Tibial artery (tissue), 4 donors: ENCODE measurements at regions not wholly inside any gene's neighbourhood (a gene's known extent, or its start where the extent isn't known, plus 50 kb on each side); places are given as distances from the start of the nearest gene placed in this dataset.

Source experiments
- DNase-seq, 2 donors: peaks; one replicate each; pipeline ENCODE4 v3.0.0-alpha.2; 2019
- H3K27ac ChIP-seq, 2 donors: fragments of 200-600 bp; sonication (generic) in 1 of 2; 1 replicate in 1 of 2; 2 replicates in 1 of 2; pipeline ENCODE4 v1.5.1; 2018 to 2019; ENCODE audit warnings: mild to moderate bottlenecking in 1 of 2
- H3K27me3 ChIP-seq, 2 donors: fragments of 200-600 bp; sonication (generic) in 1 of 2; one replicate each; pipeline versions ENCODE4 v1.5.1 to v1.6.0; 2016 to 2019
- H3K36me3 ChIP-seq, 3 donors: fragments of 200-600 bp; sonication (generic) in 2 of 3; one replicate each; pipeline ENCODE4 v1.5.1; 2016 to 2019; ENCODE audit warnings: mild to moderate bottlenecking in 2 of 3
- H3K4me1 ChIP-seq, 4 donors: fragments of 200-600 bp; sonication (generic) in 2 of 4; 1 replicate in 3 of 4; 2 replicates in 1 of 4; pipeline ENCODE4 v1.5.1; 2016 to 2019
- H3K4me3 ChIP-seq, 2 donors: fragments of 200-600 bp; sonication (generic) in 1 of 2; 1 replicate in 1 of 2; 2 replicates in 1 of 2; pipeline ENCODE4 v1.5.1; 2018 to 2019; ENCODE audit warnings: mild to moderate bottlenecking in 2 of 2
- H3K9me3 ChIP-seq, 3 donors: fragments of 200-600 bp; sonication (generic) in 1 of 3; one replicate each; pipeline ENCODE4 v1.5.1; 2016 to 2019
- intact Hi-C: fragments of 100-400 bp; cut with DNase I; formaldehyde crosslinking; loops from one replicate; pipeline ENCODE4 v1.15.0; 2023; ENCODE audit warnings: low total_unique reads
- TF ChIP-seq, protein P1 (sequence below), 2 experiments: fragments of 200-600 bp in 1 of 2; fragments of 450-650 bp in 1 of 2; IDR thresholded peaks; one replicate each; pipeline ENCODE4 v1.5.1; 2017 to 2019; ENCODE audit warnings: antibody characterized with exemption in 2 of 2, mild to moderate bottlenecking in 1 of 2, moderate library complexity in 1 of 2

DNA sequence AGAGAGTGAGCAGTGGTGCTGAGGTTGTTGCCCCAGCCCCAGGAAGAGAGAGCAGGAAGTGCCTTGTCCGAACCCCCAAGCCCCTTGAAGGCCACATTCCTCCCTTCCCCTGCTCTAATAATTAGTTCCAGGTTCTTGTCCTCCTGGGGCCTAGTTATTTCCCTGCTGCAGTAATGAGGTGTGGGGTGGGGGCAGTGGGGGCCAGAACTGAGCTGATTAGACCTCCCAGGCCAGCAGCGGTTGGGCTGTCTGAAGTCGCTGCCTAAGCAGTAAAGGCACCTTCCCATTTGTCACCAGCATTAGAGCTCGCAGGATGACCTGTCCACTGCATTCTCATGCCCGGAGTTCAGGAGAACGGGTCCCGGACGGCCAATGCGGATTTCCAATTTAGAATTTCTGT is 186.5 kb upstream of the CSF3R start:
- no peaks in the 10 kb centered on the region for H3K9me3 ChIP-seq
- H3K4me3 ChIP-seq, result no peak overlapping the region
- TF ChIP-seq, protein P1, sequence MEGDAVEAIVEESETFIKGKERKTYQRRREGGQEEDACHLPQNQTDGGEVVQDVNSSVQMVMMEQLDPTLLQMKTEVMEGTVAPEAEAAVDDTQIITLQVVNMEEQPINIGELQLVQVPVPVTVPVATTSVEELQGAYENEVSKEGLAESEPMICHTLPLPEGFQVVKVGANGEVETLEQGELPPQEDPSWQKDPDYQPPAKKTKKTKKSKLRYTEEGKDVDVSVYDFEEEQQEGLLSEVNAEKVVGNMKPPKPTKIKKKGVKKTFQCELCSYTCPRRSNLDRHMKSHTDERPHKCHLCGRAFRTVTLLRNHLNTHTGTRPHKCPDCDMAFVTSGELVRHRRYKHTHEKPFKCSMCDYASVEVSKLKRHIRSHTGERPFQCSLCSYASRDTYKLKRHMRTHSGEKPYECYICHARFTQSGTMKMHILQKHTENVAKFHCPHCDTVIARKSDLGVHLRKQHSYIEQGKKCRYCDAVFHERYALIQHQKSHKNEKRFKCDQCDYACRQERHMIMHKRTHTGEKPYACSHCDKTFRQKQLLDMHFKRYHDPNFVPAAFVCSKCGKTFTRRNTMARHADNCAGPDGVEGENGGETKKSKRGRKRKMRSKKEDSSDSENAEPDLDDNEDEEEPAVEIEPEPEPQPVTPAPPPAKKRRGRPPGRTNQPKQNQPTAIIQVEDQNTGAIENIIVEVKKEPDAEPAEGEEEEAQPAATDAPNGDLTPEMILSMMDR (IDR thresholded peaks at IDR 0.05), result no peak
- H3K4me1 ChIP-seq, result no peaks in the 10 kb centered on the region
- H3K27me3 ChIP-seq, result peaks cover 0 to 67% of the 10 kb centered on the region in 2 donors
- H3K27ac ChIP-seq, result no peak overlapping the region
- intact Hi-C loops, result no loop called here
- peak in 1 of 2 donors; percentile 17 for DNase-seq
- no peaks in the 10 kb centered on the region for H3K36me3 ChIP-seq

DNA sequence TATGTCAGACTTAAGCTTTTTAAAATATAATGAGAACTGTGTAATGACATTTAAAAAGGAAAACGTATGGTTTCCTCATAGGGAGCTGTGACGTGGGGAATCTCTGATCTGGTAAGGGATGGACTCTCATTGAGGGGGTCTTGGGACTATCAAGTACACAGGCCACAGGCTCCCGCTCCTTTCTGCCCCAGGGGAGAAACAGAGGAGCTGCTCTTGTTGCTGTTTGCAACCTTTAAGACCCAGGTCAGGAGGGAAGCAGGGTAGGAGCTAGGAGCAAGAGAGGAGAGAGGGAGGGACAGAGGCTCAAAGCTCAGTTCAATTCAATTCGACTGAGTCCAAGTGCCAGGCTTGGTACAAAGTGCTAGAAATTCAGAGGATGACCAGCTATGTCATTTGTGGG is 185.1 kb upstream of the CSF3R start:
- Histone ChIP-seq H3K4me1 (no peaks in the 10 kb centered on the region), H3K4me3 (no peak overlapping the region), H3K27ac (no peak overlapping the region), H3K36me3 (no peaks in the 10 kb centered on the region), H3K27me3 (peaks cover 0 to 55% of the 10 kb centered on the region in 2 donors), H3K9me3 (no peaks in the 10 kb centered on the region)
- intact Hi-C loops, result no loop called here
- DNase-seq, result peak in 1 of 2 donors; percentile 11
- TF ChIP-seq, protein P1 (IDR thresholded peaks at IDR 0.05), result no peak

DNA sequence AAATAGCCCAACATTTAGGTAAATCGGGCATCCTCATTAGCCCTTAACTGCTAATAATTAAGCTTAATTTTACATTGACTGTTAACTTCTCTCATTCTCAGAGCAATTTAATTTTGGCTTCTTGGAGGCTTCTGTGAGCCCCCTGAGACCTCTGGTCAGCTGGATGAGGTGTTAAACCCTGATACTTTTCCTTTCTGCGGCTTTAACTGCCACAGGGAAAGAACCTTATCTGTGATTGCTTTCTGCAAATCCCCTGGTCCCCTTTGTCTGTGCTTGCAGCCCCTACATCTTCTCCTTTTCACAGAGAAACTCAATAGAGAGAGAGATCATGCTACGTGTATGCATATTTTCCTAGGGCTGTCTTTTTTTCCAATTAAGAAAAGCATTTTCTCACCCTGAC is 184.5 kb upstream of the CSF3R start:
- H3K9me3 ChIP-seq, result no peaks in the 10 kb centered on the region
- H3K27ac ChIP-seq, result no peak overlapping the region
- intact Hi-C loops, result no loop called here
- H3K27me3 ChIP-seq, result peaks cover 0 to 50% of the 10 kb centered on the region in 2 donors
- TF ChIP-seq, protein P1 (IDR thresholded peaks at IDR 0.05), result no peak
- DNase-seq, result no peak
- no peaks in the 10 kb centered on the region for H3K4me1 ChIP-seq
- H3K4me3 ChIP-seq, result no peak overlapping the region
- no peaks in the 10 kb centered on the region for H3K36me3 ChIP-seq

DNA sequence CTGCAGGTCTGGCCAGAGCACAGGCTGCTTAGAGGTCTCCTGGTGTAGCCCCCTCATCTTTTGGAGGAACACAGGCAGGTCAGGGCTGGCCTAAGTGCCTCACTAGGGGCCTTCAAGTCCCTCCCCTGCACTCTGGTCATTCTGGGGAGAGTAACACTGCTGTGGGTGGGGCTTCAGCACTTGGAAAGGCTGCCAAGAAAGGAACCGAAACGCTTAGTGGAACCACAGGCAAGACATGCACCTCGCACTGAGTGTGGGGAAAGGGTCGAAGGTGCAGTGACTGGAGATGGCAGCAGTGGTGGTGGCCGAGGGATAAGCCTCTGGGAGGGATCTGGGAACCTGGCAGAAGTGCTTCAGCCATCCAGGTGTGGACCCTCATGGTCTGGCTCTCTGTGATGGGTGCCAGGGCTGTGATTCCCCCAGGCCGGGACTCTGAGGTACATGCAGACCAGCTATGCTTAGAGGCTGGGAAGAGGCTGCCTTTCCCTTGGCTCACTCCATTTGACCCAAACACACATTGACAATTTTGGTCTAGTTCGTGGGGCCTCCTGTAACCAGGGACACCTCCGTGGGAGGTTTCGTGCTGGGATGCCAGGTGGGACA is 182.9 kb upstream of the CSF3R start:
- intact Hi-C loops, result no loop called here

DNA sequence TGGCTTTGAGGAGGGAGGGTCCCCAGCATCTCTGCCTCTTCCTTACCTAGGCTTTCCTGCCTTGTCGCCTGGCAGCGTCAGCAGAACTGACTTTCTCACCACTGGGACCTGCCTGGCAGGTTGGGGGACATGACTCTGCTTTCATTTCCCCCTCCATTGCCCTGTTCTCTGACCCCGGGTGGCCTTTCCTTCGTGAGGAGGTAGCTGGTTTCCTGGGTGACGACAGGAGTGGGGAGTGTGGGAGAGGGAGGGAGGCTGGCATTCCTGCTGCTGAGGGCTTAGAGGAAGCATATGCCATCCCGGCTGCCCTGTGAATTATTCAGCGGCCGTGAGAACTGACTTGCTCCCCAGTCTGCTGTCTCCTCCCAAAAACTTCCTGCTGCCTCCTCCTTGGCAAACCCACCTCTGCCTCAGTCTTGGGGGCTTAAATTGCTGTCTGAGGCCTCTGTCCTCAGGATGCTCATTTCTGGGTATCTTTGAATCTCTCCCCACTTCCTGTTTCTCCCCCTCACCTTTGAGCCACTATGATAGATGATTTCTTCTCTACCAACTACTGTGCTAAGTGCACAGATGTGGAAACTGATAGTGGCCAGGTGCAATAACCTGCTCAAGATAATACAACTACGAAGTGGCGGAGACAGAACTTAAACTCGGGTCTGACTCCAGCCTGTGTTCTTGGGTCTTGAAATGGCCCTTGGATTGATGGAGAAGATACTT is 182.0 kb upstream of the CSF3R start:
- H3K36me3 ChIP-seq, result no peaks in the 10 kb centered on the region
- no peak overlapping the region for H3K4me3 ChIP-seq
- peaks cover 0 to 44% of the 10 kb centered on the region in 2 donors for H3K27me3 ChIP-seq
- intact Hi-C loops, result no loop called here
- H3K27ac ChIP-seq, result no peak overlapping the region
- H3K4me1 ChIP-seq, result no peaks in the 10 kb centered on the region
- TF ChIP-seq, protein P1 (IDR thresholded peaks at IDR 0.05), result no peak
- no peaks in the 10 kb centered on the region for H3K9me3 ChIP-seq
- DNase-seq, result no peak

More for the DNA sequence above, 182.9 kb upstream of the CSF3R start:
- Histone ChIP-seq H3K36me3 (no peaks in the 10 kb centered on the region), H3K4me1 (no peaks in the 10 kb centered on the region), H3K27me3 (peaks cover 0 to 45% of the 10 kb centered on the region in 2 donors), H3K27ac (no peak overlapping the region), H3K4me3 (no peak overlapping the region), H3K9me3 (no peaks in the 10 kb centered on the region)
- DNase-seq, result no peak
- TF ChIP-seq, protein P1 (IDR thresholded peaks at IDR 0.05), result no peak
